Esophagus squamous epithelium (tissue), 4 donors: ENCODE measurements at regions not wholly inside any gene's neighbourhood (a gene's known extent, or its start where the extent isn't known, plus 50 kb on each side); places are given as distances from the start of the nearest gene placed in this dataset.

Experiments used
- CTCF ChIP-seq, 6 experiments: fragments of 450-650 bp in 4 of 6; fragments of 200-600 bp in 2 of 6; sonication (generic) in 2 of 6; IDR thresholded peaks; one replicate each; pipeline ENCODE4 v1.5.1; 2016 to 2019; ENCODE audit warnings: antibody characterized with exemption in 6 of 6, mild to moderate bottlenecking in 4 of 6, moderate library complexity in 4 of 6
- POLR2A ChIP-seq, 4 donors: fragments of 450-650 bp; IDR thresholded peaks; one replicate each; pipeline ENCODE4 v1.6.1; 2017; ENCODE audit warnings: antibody characterized with exemption in 4 of 4, mild to moderate bottlenecking in 4 of 4, moderate library complexity in 3 of 4

- TF ChIP-seq CTCF (IDR thresholded peaks at IDR 0.05): no peak
- TF ChIP-seq POLR2A (IDR thresholded peaks at IDR 0.05): no peak
Observed at GRCh38 chr1:217989510-217989909, 295.6 kb upstream of the RRP15 start.
